HG03139 (cell line): ENCODE measurements at regions not wholly inside any gene's neighbourhood (a gene's known extent, or its start where the extent isn't known, plus 50 kb on each side); places are given as distances from the start of the nearest gene placed in this dataset.

Experiments used
- ATAC-seq: cut with Tn5 transposase; IDR thresholded peaks from one replicate; pipeline ENCODE4 v1.9.1; 2021; ENCODE audit not compliant: unreplicated experiment

- no peak for ATAC-seq
These were observed 65.7 kb upstream of the EPHA4 start for GRCh38 chr2:221637851-221638250.

- no peak for ATAC-seq
These were observed 63.8 kb upstream of the EPHA4 start for GRCh38 chr2:221635949-221636348.

GRCh38 chr2:221629468-221629867 is 57.4 kb upstream of the EPHA4 start:
- no peak for ATAC-seq

- no peak for ATAC-seq
These were observed 52.4 kb upstream of the EPHA4 start for GRCh38 chr2:221624475-221624874.
